Transverse colon (tissue), 4 donors: ENCODE measurements at regions not wholly inside any gene's neighbourhood (a gene's known extent, or its start where the extent isn't known, plus 50 kb on each side); places are given as distances from the start of the nearest gene placed in this dataset.

Source experiments
- POLR2AphosphoS5 ChIP-seq, 3 donors: sonication (generic); formaldehyde crosslinking; IDR thresholded peaks; one replicate each; pipeline ENCODE4 v1.6.1; 2016; ENCODE audit warnings: antibody characterized with exemption in 3 of 3
- TF ChIP-seq, protein P1 (sequence below), 5 experiments: fragments of 200-600 bp in 3 of 5; fragments of 450-650 bp in 2 of 5; sonication (generic) in 3 of 5; IDR thresholded peaks; 1 replicate in 2 of 5; 2 replicates in 3 of 5; pipeline ENCODE4 v1.5.1; 2016 to 2017; ENCODE audit warnings: antibody characterized with exemption in 5 of 5, inconsistent platforms in 3 of 5, mild to moderate bottlenecking in 2 of 5, moderate library complexity in 1 of 5

DNA sequence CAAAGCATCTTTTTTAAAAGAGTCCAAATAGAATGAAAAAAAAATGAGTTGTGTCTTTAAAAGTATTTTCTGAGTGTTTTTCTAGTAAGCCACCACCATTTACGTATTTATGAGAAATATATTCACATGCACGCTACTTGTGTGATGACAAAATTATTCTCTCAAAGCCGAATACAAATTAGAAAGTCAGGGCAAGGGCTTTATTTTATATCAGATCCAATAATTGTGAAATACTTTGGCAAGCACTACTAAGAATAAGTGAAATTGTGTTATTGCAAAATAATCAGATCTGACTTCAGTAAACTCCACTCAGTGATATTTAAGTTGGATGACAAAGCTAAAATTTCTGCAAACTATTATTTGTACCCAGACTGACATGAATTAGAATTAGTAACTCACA lies 589.3 kb upstream of the KCNMB2 start:
- TF ChIP-seq, protein P1, sequence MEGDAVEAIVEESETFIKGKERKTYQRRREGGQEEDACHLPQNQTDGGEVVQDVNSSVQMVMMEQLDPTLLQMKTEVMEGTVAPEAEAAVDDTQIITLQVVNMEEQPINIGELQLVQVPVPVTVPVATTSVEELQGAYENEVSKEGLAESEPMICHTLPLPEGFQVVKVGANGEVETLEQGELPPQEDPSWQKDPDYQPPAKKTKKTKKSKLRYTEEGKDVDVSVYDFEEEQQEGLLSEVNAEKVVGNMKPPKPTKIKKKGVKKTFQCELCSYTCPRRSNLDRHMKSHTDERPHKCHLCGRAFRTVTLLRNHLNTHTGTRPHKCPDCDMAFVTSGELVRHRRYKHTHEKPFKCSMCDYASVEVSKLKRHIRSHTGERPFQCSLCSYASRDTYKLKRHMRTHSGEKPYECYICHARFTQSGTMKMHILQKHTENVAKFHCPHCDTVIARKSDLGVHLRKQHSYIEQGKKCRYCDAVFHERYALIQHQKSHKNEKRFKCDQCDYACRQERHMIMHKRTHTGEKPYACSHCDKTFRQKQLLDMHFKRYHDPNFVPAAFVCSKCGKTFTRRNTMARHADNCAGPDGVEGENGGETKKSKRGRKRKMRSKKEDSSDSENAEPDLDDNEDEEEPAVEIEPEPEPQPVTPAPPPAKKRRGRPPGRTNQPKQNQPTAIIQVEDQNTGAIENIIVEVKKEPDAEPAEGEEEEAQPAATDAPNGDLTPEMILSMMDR (IDR thresholded peaks at IDR 0.05): no peak
- TF ChIP-seq POLR2AphosphoS5 (IDR thresholded peaks at IDR 0.05): no peak
